Stomach (tissue), 4 donors: ENCODE measurements at regions not wholly inside any gene's neighbourhood (a gene's known extent, or its start where the extent isn't known, plus 50 kb on each side); places are given as distances from the start of the nearest gene placed in this dataset.

ENCODE experiments used
- EP300 ChIP-seq: sonication (generic); formaldehyde crosslinking; IDR thresholded peaks from one replicate; pipeline ENCODE4 v1.6.1; 2017; ENCODE audit warnings: antibody characterized with exemption
- POLR2A ChIP-seq, 4 donors: fragments of 450-650 bp; IDR thresholded peaks; one replicate each; pipeline ENCODE4 v1.6.1; 2016; ENCODE audit warnings: antibody characterized with exemption in 4 of 4, control low read depth in 2 of 4, mild to moderate bottlenecking in 1 of 4, moderate library complexity in 1 of 4
- POLR2AphosphoS5 ChIP-seq, 3 donors: sonication (generic); formaldehyde crosslinking; IDR thresholded peaks; one replicate each; pipeline ENCODE4 v1.6.1; 2016; ENCODE audit warnings: antibody characterized with exemption in 3 of 3
- TF ChIP-seq, protein P1 (sequence below), 7 experiments: fragments of 450-650 bp in 4 of 7; fragments of 200-600 bp in 3 of 7; sonication (generic) in 3 of 7; IDR thresholded peaks; one replicate each; pipeline ENCODE4 v1.5.1; 2016 to 2019; ENCODE audit warnings: antibody characterized with exemption in 7 of 7, control low read depth in 2 of 7, mild to moderate bottlenecking in 1 of 7

DNA sequence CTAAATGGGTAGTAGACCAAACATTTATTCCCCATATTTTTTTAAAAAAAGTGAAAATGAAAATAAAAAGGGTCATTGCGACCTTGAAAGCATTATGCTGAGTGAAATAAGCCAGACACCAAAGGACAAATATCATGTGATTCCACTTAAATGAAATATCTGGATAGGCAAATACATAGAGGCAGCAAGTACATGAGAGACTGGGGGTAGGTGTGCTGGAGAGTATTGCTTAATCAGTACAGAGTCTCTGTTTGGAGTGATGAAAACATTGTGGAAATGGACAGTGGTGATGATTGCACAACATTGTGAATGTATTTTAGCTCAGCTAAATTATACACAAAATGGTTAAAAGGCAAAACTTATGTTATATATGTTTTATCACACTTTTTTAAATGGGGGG lies 169.4 kb downstream of the AKR1D1 start:
- TF ChIP-seq, protein P1, sequence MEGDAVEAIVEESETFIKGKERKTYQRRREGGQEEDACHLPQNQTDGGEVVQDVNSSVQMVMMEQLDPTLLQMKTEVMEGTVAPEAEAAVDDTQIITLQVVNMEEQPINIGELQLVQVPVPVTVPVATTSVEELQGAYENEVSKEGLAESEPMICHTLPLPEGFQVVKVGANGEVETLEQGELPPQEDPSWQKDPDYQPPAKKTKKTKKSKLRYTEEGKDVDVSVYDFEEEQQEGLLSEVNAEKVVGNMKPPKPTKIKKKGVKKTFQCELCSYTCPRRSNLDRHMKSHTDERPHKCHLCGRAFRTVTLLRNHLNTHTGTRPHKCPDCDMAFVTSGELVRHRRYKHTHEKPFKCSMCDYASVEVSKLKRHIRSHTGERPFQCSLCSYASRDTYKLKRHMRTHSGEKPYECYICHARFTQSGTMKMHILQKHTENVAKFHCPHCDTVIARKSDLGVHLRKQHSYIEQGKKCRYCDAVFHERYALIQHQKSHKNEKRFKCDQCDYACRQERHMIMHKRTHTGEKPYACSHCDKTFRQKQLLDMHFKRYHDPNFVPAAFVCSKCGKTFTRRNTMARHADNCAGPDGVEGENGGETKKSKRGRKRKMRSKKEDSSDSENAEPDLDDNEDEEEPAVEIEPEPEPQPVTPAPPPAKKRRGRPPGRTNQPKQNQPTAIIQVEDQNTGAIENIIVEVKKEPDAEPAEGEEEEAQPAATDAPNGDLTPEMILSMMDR (IDR thresholded peaks at IDR 0.05): no peak
- TF ChIP-seq EP300 (no peak), POLR2AphosphoS5 (IDR thresholded peaks at IDR 0.05) (no peak), POLR2A (IDR thresholded peaks at IDR 0.05) (no peak)
